ENCODE measurements at regions not wholly inside any gene's neighbourhood (a gene's known extent, or its start where the extent isn't known, plus 50 kb on each side); places are given as distances from the start of the nearest gene placed in this dataset.

GRCh38 chr2:117646872-117647271 lies 167.6 kb upstream of the DDX18 start:
- no peak for TF ChIP-seq CTCF (IDR thresholded peaks at IDR 0.05)
- Mint-ChIP-seq H3K4me1 (ENCODE audit: unreplicated experiment) (no peaks in the 10 kb centered on the region), H3K27ac (ENCODE audit: unreplicated experiment) (no peak overlapping the region), H3K27me3 (ENCODE audit: unreplicated experiment) (no peaks in the 10 kb centered on the region), H3K9me3 (ENCODE audit: unreplicated experiment) (peaks cover 5% of the 10 kb centered on the region), H3K36me3 (ENCODE audit: unreplicated experiment) (no peaks in the 10 kb centered on the region), H3K4me3 (ENCODE audit: unreplicated experiment) (no peak overlapping the region)
- DNase-seq (ENCODE audit: extremely low spot score, unreplicated experiment) = no peak

- Mint-ChIP-seq H3K36me3 (ENCODE audit: unreplicated experiment) (no peaks in the 10 kb centered on the region), H3K4me3 (ENCODE audit: unreplicated experiment) (no peak overlapping the region), H3K27ac (ENCODE audit: unreplicated experiment) (no peak overlapping the region), H3K9me3 (ENCODE audit: unreplicated experiment) (no peaks in the 10 kb centered on the region), H3K27me3 (ENCODE audit: unreplicated experiment) (no peaks in the 10 kb centered on the region), H3K4me1 (ENCODE audit: unreplicated experiment) (no peaks in the 10 kb centered on the region)
- TF ChIP-seq CTCF (IDR thresholded peaks at IDR 0.05) = no peak
- DNase-seq (ENCODE audit: extremely low spot score, unreplicated experiment) = no peak
These were observed 157.9 kb upstream of the DDX18 start for GRCh38 chr2:117656546-117656945.

GRCh38 chr2:117661619-117662018 lies 152.9 kb upstream of the DDX18 start:
- Mint-ChIP-seq H3K36me3 (ENCODE audit: unreplicated experiment) (no peaks in the 10 kb centered on the region), H3K4me1 (ENCODE audit: unreplicated experiment) (no peaks in the 10 kb centered on the region), H3K9me3 (ENCODE audit: unreplicated experiment) (no peaks in the 10 kb centered on the region), H3K27me3 (ENCODE audit: unreplicated experiment) (no peaks in the 10 kb centered on the region), H3K4me3 (ENCODE audit: unreplicated experiment) (no peak overlapping the region), H3K27ac (ENCODE audit: unreplicated experiment) (no peak overlapping the region)
- no peak for TF ChIP-seq CTCF (IDR thresholded peaks at IDR 0.05)
- no peak for DNase-seq (ENCODE audit: extremely low spot score, unreplicated experiment)

- H3K4me1 Mint-ChIP-seq (ENCODE audit: unreplicated experiment) = no peaks in the 10 kb centered on the region
- no peak overlapping the region for H3K4me3 Mint-ChIP-seq (ENCODE audit: unreplicated experiment)
- H3K27me3 Mint-ChIP-seq (ENCODE audit: unreplicated experiment) = no peaks in the 10 kb centered on the region
- no peak for TF ChIP-seq CTCF (IDR thresholded peaks at IDR 0.05)
- peaks cover 5% of the 10 kb centered on the region for H3K9me3 Mint-ChIP-seq (ENCODE audit: unreplicated experiment)
- DNase-seq (ENCODE audit: extremely low spot score, unreplicated experiment) = no peak
- H3K27ac Mint-ChIP-seq (ENCODE audit: unreplicated experiment) = no peak overlapping the region
- no peaks in the 10 kb centered on the region for H3K36me3 Mint-ChIP-seq (ENCODE audit: unreplicated experiment)
These were observed 140.3 kb upstream of the DDX18 start for GRCh38 chr2:117674172-117674571.

GRCh38 chr2:117679952-117680351 lies 134.5 kb upstream of the DDX18 start:
- peaks cover 5% of the 10 kb centered on the region for H3K9me3 Mint-ChIP-seq (ENCODE audit: unreplicated experiment)
- DNase-seq (ENCODE audit: extremely low spot score, unreplicated experiment) = no peak
- no peaks in the 10 kb centered on the region for H3K36me3 Mint-ChIP-seq (ENCODE audit: unreplicated experiment)
- no peaks in the 10 kb centered on the region for H3K27me3 Mint-ChIP-seq (ENCODE audit: unreplicated experiment)
- no peak for TF ChIP-seq CTCF (IDR thresholded peaks at IDR 0.05)
- no peak overlapping the region for H3K4me3 Mint-ChIP-seq (ENCODE audit: unreplicated experiment)
- no peak overlapping the region for H3K27ac Mint-ChIP-seq (ENCODE audit: unreplicated experiment)
- no peaks in the 10 kb centered on the region for H3K4me1 Mint-ChIP-seq (ENCODE audit: unreplicated experiment)
